Nephron (organoid): ENCODE measurements at regions not wholly inside any gene's neighbourhood (a gene's known extent, or its start where the extent isn't known, plus 50 kb on each side); places are given as distances from the start of the nearest gene placed in this dataset.

Source experiments
- H3K27ac Mint-ChIP-seq, 3 experiments: 2 replicates each; pipeline ENCODE4 v1.8.0; 2020; ENCODE audit warnings: mixed read lengths in 3 of 3, mild to moderate bottlenecking in 2 of 3, moderate library complexity in 1 of 3
- H3K27me3 Mint-ChIP-seq: 2 replicates; pipeline ENCODE4 v1.8.0; 2021; ENCODE audit warnings: low read depth, mild to moderate bottlenecking, moderate library complexity, mixed read lengths
- H3K36me3 Mint-ChIP-seq: 2 replicates; pipeline ENCODE4 v1.8.0; 2020; ENCODE audit warnings: low read depth, mixed read lengths
- H3K4me1 Mint-ChIP-seq: 2 replicates; pipeline ENCODE4 v1.8.0; 2020; ENCODE audit warnings: mixed read lengths
- H3K4me3 Mint-ChIP-seq, 3 experiments: 2 replicates each; pipeline ENCODE4 v1.8.0; 2020; ENCODE audit warnings: mild to moderate bottlenecking in 3 of 3, mixed read lengths in 3 of 3, moderate library complexity in 2 of 3
- H3K9me3 Mint-ChIP-seq: 2 replicates; pipeline ENCODE4 v1.8.0; 2020; ENCODE audit warnings: mixed read lengths
- CTCF ChIP-seq, 3 experiments: fragments of 200-600 bp; sonication (generic); IDR thresholded peaks; one replicate each; pipeline ENCODE4 v1.5.0; 2021; ENCODE audit warnings: antibody characterized with exemption in 3 of 3; ENCODE audit not compliant: unreplicated experiment in 3 of 3

GRCh38 chr9:88235615-88236014 is 97.3 kb upstream of the SPATA31C2 start:
- Mint-ChIP-seq H3K9me3 (peaks cover 6% of the 10 kb centered on the region), H3K27ac (peak overlapping the region in 2 of 3 experiments; percentile 75 to 85), H3K4me3 (no peak overlapping the region), H3K4me1 (peaks cover 58% of the 10 kb centered on the region), H3K36me3 (no peaks in the 10 kb centered on the region), H3K27me3 (no peaks in the 10 kb centered on the region)
- no peak for TF ChIP-seq CTCF (IDR thresholded peaks at IDR 0.05; ENCODE audit: unreplicated experiment in 3 of 3)

- Mint-ChIP-seq H3K9me3 (peaks cover 9% of the 10 kb centered on the region), H3K4me1 (peaks cover 55% of the 10 kb centered on the region), H3K36me3 (no peaks in the 10 kb centered on the region), H3K27ac (peak overlapping the region; percentile 34 to 85 (median 75)), H3K27me3 (no peaks in the 10 kb centered on the region), H3K4me3 (peak overlapping the region in 2 of 3 experiments; percentile 3 to 9)
- TF ChIP-seq CTCF (IDR thresholded peaks at IDR 0.05; ENCODE audit: unreplicated experiment in 3 of 3) = no peak
Observed at GRCh38 chr9:88234114-88234513, 95.8 kb upstream of the SPATA31C2 start.

GRCh38 chr9:88233091-88233490 is 94.8 kb upstream of the SPATA31C2 start:
- Mint-ChIP-seq H3K27me3 (no peaks in the 10 kb centered on the region), H3K27ac (no peak overlapping the region), H3K4me1 (peaks cover 53% of the 10 kb centered on the region), H3K4me3 (no peak overlapping the region), H3K36me3 (no peaks in the 10 kb centered on the region), H3K9me3 (peaks cover 10% of the 10 kb centered on the region)
- no peak for TF ChIP-seq CTCF (IDR thresholded peaks at IDR 0.05; ENCODE audit: unreplicated experiment in 3 of 3)

GRCh38 chr9:88230612-88231011 is 92.3 kb upstream of the SPATA31C2 start:
- Mint-ChIP-seq H3K9me3 (peaks cover 10% of the 10 kb centered on the region), H3K4me1 (peaks cover 30% of the 10 kb centered on the region), H3K4me3 (no peak overlapping the region), H3K36me3 (no peaks in the 10 kb centered on the region), H3K27me3 (peaks cover 3% of the 10 kb centered on the region), H3K27ac (no peak overlapping the region)
- no peak for TF ChIP-seq CTCF (IDR thresholded peaks at IDR 0.05; ENCODE audit: unreplicated experiment in 3 of 3)

GRCh38 chr9:88229434-88229833 is 91.2 kb upstream of the SPATA31C2 start:
- Mint-ChIP-seq H3K9me3 (peaks cover 10% of the 10 kb centered on the region), H3K27ac (no peak overlapping the region), H3K36me3 (no peaks in the 10 kb centered on the region), H3K4me3 (no peak overlapping the region), H3K27me3 (peaks cover 3% of the 10 kb centered on the region), H3K4me1 (peaks cover 21% of the 10 kb centered on the region)
- no peak for TF ChIP-seq CTCF (IDR thresholded peaks at IDR 0.05; ENCODE audit: unreplicated experiment in 3 of 3)

- H3K36me3 Mint-ChIP-seq = no peaks in the 10 kb centered on the region
- peaks cover 3% of the 10 kb centered on the region for H3K27me3 Mint-ChIP-seq
- peaks cover 15% of the 10 kb centered on the region for H3K4me1 Mint-ChIP-seq
- no peak overlapping the region for H3K4me3 Mint-ChIP-seq
- no peak overlapping the region for H3K27ac Mint-ChIP-seq
- peaks cover 4% of the 10 kb centered on the region for H3K9me3 Mint-ChIP-seq
- TF ChIP-seq CTCF (IDR thresholded peaks at IDR 0.05; ENCODE audit: unreplicated experiment in 3 of 3) = no peak
Observed at GRCh38 chr9:88224938-88225337, 86.7 kb upstream of the SPATA31C2 start.
